ENCODE measurements at regions not wholly inside any gene's neighbourhood (a gene's known extent, or its start where the extent isn't known, plus 50 kb on each side); places are given as distances from the start of the nearest gene placed in this dataset.

DNA sequence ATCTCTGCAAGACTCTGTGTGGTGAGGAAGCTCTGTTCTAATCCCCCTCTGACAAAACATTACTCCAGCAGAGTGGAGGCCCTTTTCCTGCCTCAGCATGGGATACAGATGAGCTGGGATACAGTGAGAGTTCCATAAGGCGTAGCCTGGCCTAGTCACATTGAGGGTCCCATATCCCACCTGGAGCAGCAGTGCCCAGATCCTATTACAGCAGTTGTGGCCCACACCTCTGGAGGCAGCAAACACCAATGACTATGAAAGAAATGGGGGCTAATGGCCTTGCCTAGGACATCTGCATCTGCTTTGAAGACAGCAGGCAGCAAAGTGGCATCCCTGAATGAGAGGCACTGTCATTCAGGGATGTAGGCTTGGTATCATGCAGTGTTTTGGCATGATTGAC, 534.5 kb downstream of the TDRD15 start:
- TF ChIP-seq, protein P1, sequence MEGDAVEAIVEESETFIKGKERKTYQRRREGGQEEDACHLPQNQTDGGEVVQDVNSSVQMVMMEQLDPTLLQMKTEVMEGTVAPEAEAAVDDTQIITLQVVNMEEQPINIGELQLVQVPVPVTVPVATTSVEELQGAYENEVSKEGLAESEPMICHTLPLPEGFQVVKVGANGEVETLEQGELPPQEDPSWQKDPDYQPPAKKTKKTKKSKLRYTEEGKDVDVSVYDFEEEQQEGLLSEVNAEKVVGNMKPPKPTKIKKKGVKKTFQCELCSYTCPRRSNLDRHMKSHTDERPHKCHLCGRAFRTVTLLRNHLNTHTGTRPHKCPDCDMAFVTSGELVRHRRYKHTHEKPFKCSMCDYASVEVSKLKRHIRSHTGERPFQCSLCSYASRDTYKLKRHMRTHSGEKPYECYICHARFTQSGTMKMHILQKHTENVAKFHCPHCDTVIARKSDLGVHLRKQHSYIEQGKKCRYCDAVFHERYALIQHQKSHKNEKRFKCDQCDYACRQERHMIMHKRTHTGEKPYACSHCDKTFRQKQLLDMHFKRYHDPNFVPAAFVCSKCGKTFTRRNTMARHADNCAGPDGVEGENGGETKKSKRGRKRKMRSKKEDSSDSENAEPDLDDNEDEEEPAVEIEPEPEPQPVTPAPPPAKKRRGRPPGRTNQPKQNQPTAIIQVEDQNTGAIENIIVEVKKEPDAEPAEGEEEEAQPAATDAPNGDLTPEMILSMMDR (IDR thresholded peaks at IDR 0.05) = no peak
- no peaks in the 10 kb centered on the region for H3K27me3 ChIP-seq
- H3K36me3 ChIP-seq = no peaks in the 10 kb centered on the region
- H3K9ac ChIP-seq (ENCODE audit: low read depth in 2 of 2, low read length in 2 of 2) = no peak overlapping the region
- H3K9me3 ChIP-seq = no peaks in the 10 kb centered on the region
- no peaks in the 10 kb centered on the region for H3K4me1 ChIP-seq
- no peak overlapping the region for H3K4me3 ChIP-seq
- intact Hi-C loops (cut with DNase I) = no loop called here
- H3K27ac ChIP-seq = no peak overlapping the region
- no peak for DNase-seq

DNA sequence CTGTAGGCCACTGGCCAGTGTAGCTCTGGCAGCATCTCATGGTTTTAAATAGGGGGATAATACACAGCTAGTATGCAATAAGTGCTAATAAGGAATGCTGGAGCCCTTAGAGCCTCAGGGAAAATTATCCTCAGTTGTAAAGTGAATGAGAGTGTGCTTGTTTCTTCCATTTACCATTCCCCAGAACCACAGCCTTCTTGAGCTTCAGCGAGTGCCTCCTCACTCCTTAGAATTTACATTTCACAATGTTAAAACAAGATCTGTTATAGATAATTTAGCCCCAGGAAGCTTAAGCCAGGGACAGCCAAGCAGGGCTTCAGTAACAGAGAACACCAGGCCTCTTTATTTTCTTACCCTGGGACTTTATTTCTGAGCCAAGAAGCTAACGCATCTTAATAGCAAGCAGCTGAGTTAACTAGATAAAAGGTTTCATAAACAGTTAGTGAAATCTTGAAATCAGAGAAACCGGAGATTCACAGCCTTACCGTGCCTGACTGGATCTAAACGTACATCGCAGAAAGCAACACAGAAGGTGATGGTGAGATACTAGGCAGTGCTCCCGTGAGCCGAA, 535.2 kb downstream of the TDRD15 start:
- Histone ChIP-seq H3K27ac (no peak overlapping the region), H3K9ac (ENCODE audit: low read depth in 2 of 2, low read length in 2 of 2) (no peak overlapping the region), H3K4me3 (no peak overlapping the region), H3K4me1 (no peaks in the 10 kb centered on the region), H3K9me3 (no peaks in the 10 kb centered on the region), H3K36me3 (no peaks in the 10 kb centered on the region), H3K27me3 (no peaks in the 10 kb centered on the region)
- DNase-seq = no peak
- TF ChIP-seq, protein P1 (IDR thresholded peaks at IDR 0.05) = no peak
- intact Hi-C loops (cut with DNase I) = no loop called here

DNA sequence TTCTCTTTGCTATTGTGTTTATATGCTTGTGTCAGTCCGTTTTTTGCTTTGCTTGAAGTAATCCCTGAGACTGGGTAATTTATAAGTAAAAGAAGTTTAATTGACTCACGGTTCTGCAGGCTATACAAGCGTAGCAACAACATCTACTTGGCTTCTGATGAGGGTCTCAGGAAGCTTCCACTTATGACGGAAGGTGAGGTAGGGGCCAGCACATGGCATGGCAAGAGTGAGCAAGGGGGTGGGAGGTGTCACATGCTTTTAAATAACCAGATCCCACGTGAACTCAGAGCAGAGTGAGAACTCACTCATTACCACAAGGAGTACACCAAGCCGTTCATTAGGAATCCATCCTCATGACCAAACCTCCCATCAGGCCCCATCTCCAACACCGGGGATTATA, 540.3 kb downstream of the TDRD15 start:
- no peaks in the 10 kb centered on the region for H3K9me3 ChIP-seq
- H3K36me3 ChIP-seq = no peaks in the 10 kb centered on the region
- intact Hi-C loops (cut with DNase I) = no loop called here
- no peaks in the 10 kb centered on the region for H3K27me3 ChIP-seq
- TF ChIP-seq, protein P1 (IDR thresholded peaks at IDR 0.05) = no peak
- no peaks in the 10 kb centered on the region for H3K4me1 ChIP-seq
- no peak overlapping the region for H3K27ac ChIP-seq
- no peak overlapping the region for H3K4me3 ChIP-seq
- H3K9ac ChIP-seq (ENCODE audit: low read depth in 2 of 2, low read length in 2 of 2) = no peak overlapping the region
- no peak for DNase-seq

DNA sequence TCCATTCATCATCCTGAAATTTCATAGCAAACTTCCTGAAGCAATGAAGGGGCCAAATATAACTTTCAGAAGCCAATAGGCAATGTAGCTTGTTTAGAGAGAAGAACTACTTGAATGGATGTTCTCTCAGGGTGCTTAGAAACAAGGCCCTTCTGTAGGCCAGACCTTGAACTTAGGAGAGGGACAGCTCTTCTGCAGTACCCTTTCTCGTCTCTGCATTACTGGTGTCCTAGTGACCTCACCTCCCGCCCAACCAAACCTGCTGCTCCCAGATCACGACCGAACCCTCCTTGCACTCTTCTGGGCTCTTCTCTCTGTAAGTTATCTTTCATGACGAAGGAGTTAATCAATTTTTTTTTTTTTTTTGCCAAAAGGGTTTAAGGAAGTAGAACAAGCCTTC, 543.9 kb downstream of the TDRD15 start:
- Histone ChIP-seq H3K4me1 (no peaks in the 10 kb centered on the region), H3K27me3 (no peaks in the 10 kb centered on the region), H3K36me3 (no peaks in the 10 kb centered on the region), H3K27ac (no peak overlapping the region), H3K4me3 (no peak overlapping the region), H3K9me3 (no peaks in the 10 kb centered on the region), H3K9ac (ENCODE audit: low read depth in 2 of 2, low read length in 2 of 2) (no peak overlapping the region)
- TF ChIP-seq, protein P1 (IDR thresholded peaks at IDR 0.05) = no peak
- intact Hi-C loops (cut with DNase I) = no loop called here
- DNase-seq = no peak

DNA sequence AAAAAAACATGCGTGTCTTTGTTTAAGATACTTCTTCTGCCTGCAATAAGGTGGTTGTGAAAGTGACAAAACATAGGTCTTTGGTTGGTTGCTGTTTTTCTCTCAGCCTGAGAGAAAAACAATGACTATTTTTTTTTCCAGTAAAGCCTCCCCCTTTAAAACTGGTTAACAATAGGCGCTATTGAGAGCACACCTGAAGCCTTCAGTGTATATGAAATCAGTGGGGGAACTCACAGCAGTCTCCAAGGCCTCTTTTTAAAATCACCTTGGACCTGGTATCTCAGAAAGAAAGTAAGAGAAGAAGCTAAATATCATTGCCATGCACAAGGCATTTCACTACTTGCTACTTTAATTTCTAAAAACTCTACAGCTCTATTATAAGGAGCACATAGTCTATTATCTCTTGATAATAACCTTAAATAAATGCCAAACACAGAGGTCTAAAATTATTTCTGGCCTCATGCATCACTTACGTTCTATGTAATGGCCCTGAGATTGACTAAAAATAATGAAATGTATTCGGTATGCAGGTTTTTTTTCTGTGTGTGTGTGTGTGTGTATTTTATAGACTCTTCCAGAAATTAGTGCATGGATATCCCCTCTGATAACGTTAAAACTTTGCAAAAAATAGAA, 544.4 kb downstream of the TDRD15 start:
- Histone ChIP-seq H3K27me3 (no peaks in the 10 kb centered on the region), H3K4me3 (no peak overlapping the region), H3K36me3 (no peaks in the 10 kb centered on the region), H3K9me3 (no peaks in the 10 kb centered on the region), H3K9ac (ENCODE audit: low read depth in 2 of 2, low read length in 2 of 2) (no peak overlapping the region), H3K4me1 (no peaks in the 10 kb centered on the region), H3K27ac (no peak overlapping the region)
- TF ChIP-seq, protein P1 (IDR thresholded peaks at IDR 0.05) = no peak
- intact Hi-C loops (cut with DNase I) = no loop called here
- no peak for DNase-seq

Data from colonic mucosa (tissue), 4 donors.